HG03378 (cell line): ENCODE measurements at regions not wholly inside any gene's neighbourhood (a gene's known extent, or its start where the extent isn't known, plus 50 kb on each side); places are given as distances from the start of the nearest gene placed in this dataset.

Experiments used
- ATAC-seq: cut with Tn5 transposase; IDR thresholded peaks from one replicate; pipeline ENCODE4 v1.9.1; 2021; ENCODE audit warnings: mild to moderate bottlenecking, moderate library complexity; ENCODE audit not compliant: unreplicated experiment

DNA sequence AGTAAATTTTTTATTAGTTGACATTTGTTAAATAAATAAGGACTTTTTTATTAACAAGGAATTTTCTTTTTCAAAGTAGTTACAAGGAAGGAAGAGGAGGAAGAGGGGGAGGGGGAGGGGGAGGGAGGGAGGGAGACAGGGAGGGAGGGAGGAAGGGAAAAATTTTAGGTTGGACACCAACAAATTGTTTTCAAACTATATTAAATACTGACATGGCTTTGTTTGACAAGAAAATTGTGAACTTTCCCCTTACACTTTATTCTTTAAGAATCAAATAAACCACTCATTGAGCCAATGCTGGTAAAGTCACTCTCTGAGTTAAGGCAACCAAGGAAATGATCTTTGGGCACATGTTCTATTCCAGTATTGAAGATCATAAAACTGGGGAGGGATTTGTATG lies 115.7 kb upstream of the PPP2R3A start:
- ATAC-seq: no peak

DNA sequence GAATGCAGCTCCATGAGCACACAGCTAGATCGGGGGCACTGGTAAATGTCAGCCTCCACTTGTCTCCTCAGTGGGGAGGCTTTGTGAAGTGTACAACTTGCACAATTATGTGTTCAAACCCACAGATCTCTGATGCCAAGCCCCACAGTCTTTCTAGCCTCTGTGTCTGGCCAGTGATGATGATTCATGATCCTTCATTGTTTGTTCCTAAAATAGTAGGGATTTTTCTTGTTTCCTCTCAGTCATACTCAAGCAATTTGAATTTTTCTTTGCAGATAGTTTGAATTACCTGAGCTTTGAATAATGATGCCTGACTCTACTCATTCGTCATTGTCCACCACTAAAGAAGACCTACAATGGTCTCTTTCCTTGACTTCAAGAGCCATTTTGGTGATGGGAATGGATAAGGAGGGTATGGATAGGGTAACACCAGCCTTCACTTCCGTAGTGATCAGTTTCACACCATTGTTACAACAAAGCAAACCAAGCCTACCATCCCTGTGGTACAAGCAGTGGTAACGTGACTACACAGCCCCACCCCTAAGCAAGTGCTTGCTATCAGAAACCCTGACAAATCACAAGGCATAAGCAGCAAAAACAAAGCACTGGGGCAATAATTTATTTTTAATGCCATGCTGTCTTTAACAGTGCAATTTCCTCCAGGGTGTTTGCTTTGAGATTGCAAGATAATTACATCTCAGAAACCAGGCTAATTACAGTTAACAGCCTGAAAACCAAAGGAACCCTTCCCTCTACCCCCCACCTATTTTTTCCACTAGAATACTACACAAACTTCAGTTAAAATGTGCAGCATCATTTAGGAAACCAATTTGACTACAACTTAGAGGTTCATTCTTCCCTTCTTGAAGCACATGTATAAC lies 114.1 kb upstream of the PPP2R3A start:
- ATAC-seq: no peak

DNA sequence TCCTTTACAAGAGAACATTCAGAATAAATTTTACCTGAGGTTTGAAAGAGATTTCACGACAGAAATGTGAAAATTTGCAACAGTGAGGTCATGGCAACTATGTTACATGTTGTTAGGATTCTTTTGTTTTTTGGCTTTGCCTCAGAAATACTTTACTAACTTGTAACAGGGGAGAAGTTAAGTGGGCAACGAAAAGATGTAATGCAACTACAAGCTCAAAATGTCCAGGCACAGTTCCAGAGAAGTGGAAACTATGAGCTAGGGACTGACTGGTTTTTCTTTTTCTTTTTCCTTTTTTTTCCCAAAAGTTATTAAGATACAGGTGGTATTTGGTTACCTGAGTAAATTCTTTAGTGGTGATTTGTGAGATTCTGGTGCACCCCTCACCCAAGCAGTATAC lies 111.5 kb upstream of the PPP2R3A start:
- ATAC-seq: no peak

DNA sequence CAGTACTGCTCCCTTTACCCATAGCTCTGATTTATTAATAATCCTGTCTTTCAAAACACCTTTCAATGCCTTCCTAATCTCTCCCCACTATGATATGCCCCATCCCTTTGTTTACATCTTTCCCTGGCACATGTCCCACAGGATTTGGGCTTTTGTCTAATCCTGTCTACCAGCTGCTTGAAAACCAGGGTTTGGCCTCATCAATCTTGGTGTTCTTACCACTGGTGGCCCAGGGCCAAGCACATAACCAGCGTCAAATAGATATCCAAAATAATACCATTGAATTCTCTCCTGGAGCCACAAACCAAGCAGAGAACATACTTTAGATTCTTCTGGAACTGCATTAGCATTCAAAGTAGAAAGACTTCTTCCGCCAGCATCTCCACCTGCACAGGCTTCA lies 104.8 kb upstream of the PPP2R3A start:
- no peak for ATAC-seq

DNA sequence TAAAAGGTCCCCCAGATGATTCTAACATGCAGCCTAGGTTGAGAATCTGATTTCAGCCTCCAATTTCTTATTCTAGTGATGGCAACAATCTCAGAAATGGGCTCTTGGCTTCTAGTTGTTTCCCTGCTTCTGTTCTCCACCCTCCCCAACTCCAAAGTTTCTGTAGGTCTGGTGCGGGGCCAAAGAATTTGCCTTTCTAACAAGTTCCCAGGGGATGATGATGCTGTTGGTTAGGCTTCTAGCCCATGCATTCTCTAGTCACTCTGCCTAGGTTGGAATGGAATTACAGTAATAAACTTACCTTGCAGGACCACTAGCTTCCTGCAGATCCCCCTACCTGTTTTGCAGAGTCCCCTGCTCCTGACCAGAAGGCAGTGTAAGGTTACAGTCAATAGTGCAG lies 103.2 kb upstream of the PPP2R3A start:
- ATAC-seq: no peak

DNA sequence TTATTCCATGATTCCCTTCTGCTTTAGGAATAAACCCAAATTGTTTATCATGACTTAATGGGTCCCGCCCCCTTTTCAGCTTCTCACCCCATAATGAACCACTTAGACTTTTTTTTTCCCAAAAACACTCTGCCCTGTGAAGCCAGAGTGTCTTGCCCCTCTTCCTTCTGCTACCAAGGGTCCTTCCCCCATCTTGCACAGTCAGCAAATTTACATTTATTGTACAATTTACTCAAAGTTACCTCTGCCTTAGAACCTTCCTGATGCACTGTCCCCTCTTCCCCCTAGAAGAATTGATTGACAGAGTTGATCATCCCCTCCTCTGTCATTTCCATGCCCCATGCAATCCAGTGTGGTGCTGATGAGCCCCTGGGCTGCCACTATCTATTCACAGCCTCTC lies 101.5 kb upstream of the PPP2R3A start:
- ATAC-seq: no peak

DNA sequence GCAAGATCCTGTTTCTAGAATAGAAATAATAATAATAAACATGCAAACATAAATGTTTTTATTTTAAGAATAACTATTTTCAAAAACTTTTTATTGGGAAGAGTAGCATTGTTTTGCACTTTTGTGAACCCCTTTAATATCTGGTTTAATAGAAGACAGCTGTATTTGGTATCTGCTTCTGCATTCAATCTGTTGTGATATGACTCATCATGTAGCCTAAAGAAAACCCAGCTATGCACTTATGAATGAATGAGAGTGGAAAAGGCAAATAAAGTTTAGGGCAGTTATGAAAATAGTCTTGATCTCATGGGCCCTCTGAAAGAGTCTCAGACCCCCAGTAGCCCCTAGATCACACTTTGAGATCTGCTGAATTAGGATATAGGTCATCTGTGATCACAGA lies 100.4 kb upstream of the PPP2R3A start:
- ATAC-seq: no peak

DNA sequence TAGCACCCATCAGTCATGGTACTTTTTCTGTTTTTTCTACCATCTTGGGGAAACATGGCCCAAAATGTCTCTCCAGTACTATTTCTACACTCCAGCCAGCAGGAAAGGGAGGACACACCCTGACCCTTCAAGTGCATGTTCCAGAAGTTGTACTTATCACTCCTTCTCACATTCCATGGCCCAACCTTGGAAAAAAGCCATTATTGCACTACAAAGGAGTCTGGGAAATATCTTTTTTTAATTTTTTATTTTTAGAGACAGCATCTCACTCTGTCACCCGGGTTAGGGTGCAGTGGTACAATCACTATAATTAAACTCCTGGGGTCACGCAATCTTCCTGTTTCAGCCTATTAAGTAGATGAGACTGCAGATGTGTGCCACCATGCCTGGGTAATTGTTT lies 100.0 kb upstream of the PPP2R3A start:
- no peak for ATAC-seq

GRCh38 chr3:135867911-135868310 lies 97.6 kb upstream of the PPP2R3A start:
- no peak for ATAC-seq

DNA sequence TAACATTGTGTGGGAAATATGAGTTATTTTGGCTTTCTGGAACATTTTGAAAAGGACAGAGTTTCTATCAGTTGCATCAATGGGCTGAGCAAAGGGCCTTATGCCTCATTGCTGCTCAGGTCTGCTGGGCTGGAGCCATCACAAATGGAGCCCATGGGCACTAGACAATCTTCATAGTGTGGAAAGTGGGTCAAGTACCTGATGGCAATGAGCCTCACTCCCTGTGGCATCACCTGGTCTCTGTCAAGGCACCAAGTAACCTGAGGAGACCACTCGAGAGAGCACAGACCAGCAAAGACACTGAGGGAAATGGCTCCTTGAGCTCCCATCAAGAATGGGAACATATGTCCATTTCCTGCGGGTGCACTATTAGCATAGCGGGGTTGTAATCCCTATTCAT lies 96.7 kb upstream of the PPP2R3A start:
- no peak for ATAC-seq

DNA sequence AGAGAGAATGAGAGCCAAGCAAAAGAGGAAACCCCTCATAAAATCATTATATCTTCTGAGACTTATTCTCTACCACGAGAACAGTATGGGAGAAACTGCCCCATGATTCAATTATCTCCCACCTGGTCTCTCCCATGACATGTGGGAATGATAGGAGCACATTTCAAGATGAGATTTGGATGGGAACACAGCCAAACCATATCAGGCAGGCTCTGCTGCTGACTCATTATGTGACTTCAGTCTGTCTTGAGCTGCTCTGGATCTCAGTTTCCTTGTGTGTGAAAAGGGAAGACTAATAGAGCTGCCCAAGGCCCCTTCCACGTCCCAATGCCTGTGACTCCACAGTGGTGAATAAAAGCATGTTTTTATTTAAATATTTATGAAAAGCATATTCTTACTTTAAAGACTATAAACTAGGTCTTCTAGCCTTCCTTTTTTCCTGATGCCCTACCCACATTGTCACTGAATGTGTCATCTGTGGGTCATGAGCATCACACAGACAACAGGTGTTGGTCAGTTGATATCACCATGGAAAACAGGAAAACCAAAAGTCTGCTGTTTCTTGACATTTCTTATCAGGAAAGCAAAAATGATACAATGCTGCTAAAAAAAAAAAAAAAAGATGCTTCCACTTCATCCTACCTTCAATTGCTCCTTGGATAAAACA lies 96.0 kb upstream of the PPP2R3A start:
- ATAC-seq: no peak

DNA sequence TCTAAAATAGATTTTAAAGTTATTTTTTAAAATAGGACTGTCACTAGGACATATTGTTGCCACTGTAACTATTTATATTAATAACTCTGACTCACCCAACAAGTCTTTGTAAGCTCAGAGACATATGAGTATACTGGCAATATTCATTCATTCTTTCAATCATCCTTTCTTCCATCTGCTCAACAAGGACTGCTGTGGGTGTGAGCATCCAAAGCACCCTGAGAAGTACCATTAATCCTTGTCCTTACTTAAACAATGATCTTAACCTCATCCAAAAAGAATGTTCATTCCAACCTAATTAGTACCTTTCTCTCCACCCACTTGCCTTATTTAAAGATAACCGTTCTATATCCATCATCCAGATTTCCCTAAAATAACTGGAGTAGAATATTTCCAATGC lies 94.2 kb upstream of the PPP2R3A start:
- no peak for ATAC-seq

- no peak for ATAC-seq
Observed at GRCh38 chr3:135874035-135874434, 91.5 kb upstream of the PPP2R3A start.

- ATAC-seq: no peak
Observed at GRCh38 chr3:135878501-135878900, 87.0 kb upstream of the PPP2R3A start.

DNA sequence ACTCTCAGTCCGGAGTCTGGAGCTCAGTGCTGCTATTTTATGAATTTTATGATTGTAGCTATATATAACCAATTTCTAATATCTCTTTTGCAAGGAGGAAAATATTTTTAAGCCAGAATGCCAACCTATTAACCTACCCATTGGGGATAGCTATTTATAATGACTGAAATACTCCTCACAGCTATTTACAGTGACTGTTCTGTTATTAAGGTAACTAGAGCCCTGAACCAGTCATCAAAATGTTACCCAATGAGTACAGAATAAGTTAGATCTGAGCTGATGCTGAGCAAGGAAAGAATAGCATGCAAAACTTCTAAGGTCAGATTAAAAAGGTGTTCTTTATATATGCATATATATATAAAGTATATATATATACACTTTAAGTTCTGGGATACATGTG lies 79.6 kb upstream of the PPP2R3A start:
- ATAC-seq: no peak

GRCh38 chr3:135887220-135887619 lies 78.3 kb upstream of the PPP2R3A start:
- ATAC-seq: no peak

GRCh38 chr3:135889443-135889842 lies 76.1 kb upstream of the PPP2R3A start:
- no peak for ATAC-seq

- ATAC-seq: no peak
Observed at GRCh38 chr3:135891121-135891520, 74.4 kb upstream of the PPP2R3A start.

GRCh38 chr3:135895106-135895733 lies 70.3 kb upstream of the PPP2R3A start:
- no peak for ATAC-seq

DNA sequence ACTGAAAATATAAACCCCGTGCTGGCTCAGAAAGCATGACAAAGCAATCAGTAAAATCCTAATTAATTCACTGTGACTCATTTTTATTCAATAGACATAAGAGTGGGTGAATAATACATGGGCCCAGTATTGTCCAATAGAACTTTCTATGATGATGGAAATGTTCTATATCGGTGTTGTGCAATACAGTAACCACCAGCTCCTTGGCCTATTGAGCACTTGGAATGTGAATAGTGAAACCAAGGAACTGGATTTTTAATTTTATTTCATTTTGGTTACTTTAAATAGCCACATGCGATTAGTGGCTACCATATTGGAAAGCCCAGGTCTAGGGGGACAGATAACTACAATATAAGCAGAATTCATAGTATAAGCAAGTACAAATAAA lies 69.8 kb upstream of the PPP2R3A start:
- ATAC-seq: no peak

DNA sequence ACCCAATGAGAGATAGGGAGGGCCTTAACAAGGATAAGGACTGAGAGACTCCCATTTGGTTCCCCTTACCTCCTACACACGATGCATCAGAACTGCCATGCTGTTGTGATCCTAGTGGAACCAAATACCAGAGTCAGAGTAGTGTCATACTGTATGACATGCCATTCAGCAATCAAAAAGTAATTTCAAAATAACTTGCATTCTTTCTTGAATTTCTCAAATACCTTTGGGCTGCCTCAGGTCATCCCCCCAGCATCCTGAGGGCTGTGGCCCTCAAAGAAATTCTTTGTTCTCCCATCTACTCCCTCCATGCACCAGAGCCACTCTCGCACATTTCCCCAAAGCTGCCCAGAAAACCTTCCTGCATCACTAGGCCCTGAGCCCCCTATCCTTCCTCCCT lies 68.9 kb upstream of the PPP2R3A start:
- no peak for ATAC-seq

- ATAC-seq: no peak
Observed at GRCh38 chr3:135897715-135898114, 67.8 kb upstream of the PPP2R3A start.
